Keratinocyte (primary cell): ENCODE measurements at regions not wholly inside any gene's neighbourhood (a gene's known extent, or its start where the extent isn't known, plus 50 kb on each side); places are given as distances from the start of the nearest gene placed in this dataset.

Experiments
- DNase-seq: peaks from one replicate; pipeline ENCODE4 v3.0.0-alpha.2; 2011; ENCODE audit warnings: low read depth, missing footprints, low spot score
- FAIRE-seq: peaks from 2 replicates; lab custom pipeline; 2011; peaks lifted over from hg19 to GRCh38; lab: Jason Lieb, UNC
- H2AFZ ChIP-seq: 2 replicates; pipeline ENCODE4 v1.6.0; 2012; ENCODE audit warnings: low read length, control low read depth, inconsistent platforms; ENCODE audit not compliant: control insufficient read depth
- H3K27ac ChIP-seq: 2 replicates; pipeline ENCODE4 v1.5.1; 2011; ENCODE audit warnings: low read length; ENCODE audit not compliant: control insufficient read depth, insufficient read depth
- H3K27me3 ChIP-seq: 3 replicates; pipeline ENCODE4 v1.6.0; 2011; ENCODE audit warnings: low read length; ENCODE audit not compliant: control insufficient read depth, insufficient read depth; ENCODE audit errors: extremely low read depth
- H3K36me3 ChIP-seq, 2 experiments: 2 replicates in 1 of 2; 3 replicates in 1 of 2; pipeline ENCODE4 v1.5.1; 2011; ENCODE audit warnings: low read length in 2 of 2, mild to moderate bottlenecking in 1 of 2; ENCODE audit not compliant: control insufficient read depth in 2 of 2, insufficient read depth in 2 of 2; ENCODE audit errors: extremely low read depth in 1 of 2
- H3K4me1 ChIP-seq: 3 replicates; pipeline ENCODE4 v1.5.1; 2011; ENCODE audit warnings: low read length; ENCODE audit not compliant: control insufficient read depth, insufficient read depth; ENCODE audit errors: extremely low read depth
- H3K4me2 ChIP-seq: 3 replicates; pipeline ENCODE4 v1.6.0; 2011; ENCODE audit warnings: low read depth, low read length; ENCODE audit not compliant: control insufficient read depth, insufficient read depth; ENCODE audit errors: extremely low read depth
- H3K4me3 ChIP-seq, 3 experiments: fragments of 200-600 bp in 1 of 3; sonication (generic) in 1 of 3; 2 replicates in 2 of 3; 3 replicates in 1 of 3; pipeline ENCODE4 v1.5.1; 2011 to 2016; ENCODE audit warnings: low read length in 3 of 3, mild to moderate bottlenecking in 3 of 3, control low read depth in 2 of 3, inconsistent platforms in 1 of 3, low read depth in 1 of 3, mixed read lengths in 1 of 3, mixed run types in 1 of 3, moderate library complexity in 1 of 3; ENCODE audit not compliant: control insufficient read depth in 2 of 3, insufficient read depth in 2 of 3; ENCODE audit errors: extremely low read depth in 1 of 3
- H3K79me2 ChIP-seq: 2 replicates; pipeline ENCODE4 v1.6.0; 2012; ENCODE audit warnings: low read length; ENCODE audit not compliant: control insufficient read depth, insufficient read depth
- H3K9ac ChIP-seq: 3 replicates; pipeline ENCODE4 v1.6.0; 2011; ENCODE audit warnings: low read length; ENCODE audit not compliant: control insufficient read depth, insufficient read depth; ENCODE audit errors: extremely low read depth
- H3K9me1 ChIP-seq: 3 replicates; pipeline ENCODE4 v1.6.0; 2011; ENCODE audit warnings: low read length; ENCODE audit not compliant: control insufficient read depth, insufficient read depth; ENCODE audit errors: extremely low read depth
- H3K9me3 ChIP-seq: 2 replicates; pipeline ENCODE4 v1.5.1; 2012; ENCODE audit warnings: low read depth, low read length; ENCODE audit not compliant: control insufficient read depth
- H4K20me1 ChIP-seq: 3 replicates; pipeline ENCODE4 v1.6.0; 2011; ENCODE audit warnings: low read length; ENCODE audit not compliant: control insufficient read depth, insufficient read depth; ENCODE audit errors: extremely low read depth
- EZH2 ChIP-seq: IDR thresholded peaks from one replicate; pipeline ENCODE4 v1.6.1; 2012; ENCODE audit warnings: inconsistent platforms, mild to moderate bottlenecking, low read length, moderate library complexity
- dilution Hi-C: fragments of 300-500 bp; cut with MboI; formaldehyde crosslinking; loops from one replicate; pipeline ENCODE4 v1.7.0; 2020; ENCODE audit warnings: low sequenced_read_pairs; ENCODE audit not compliant: extremely low pct_ligation_motif_present
- TF ChIP-seq, protein P1 (sequence below), 3 experiments: IDR thresholded peaks in 1 of 3; conservative IDR thresholded peaks in 1 of 3; optimal IDR thresholded peaks in 1 of 3; 2 replicates in 2 of 3; 3 replicates in 1 of 3; pipeline versions ENCODE3 to v1.5.1; 2011; ENCODE audit warnings: low read length in 3 of 3, mild to moderate bottlenecking in 3 of 3, moderate library complexity in 2 of 3, control low read depth in 1 of 3, inconsistent platforms in 1 of 3; ENCODE audit not compliant: insufficient read depth in 2 of 3; ENCODE audit errors: extremely low read depth in 1 of 3

DNA sequence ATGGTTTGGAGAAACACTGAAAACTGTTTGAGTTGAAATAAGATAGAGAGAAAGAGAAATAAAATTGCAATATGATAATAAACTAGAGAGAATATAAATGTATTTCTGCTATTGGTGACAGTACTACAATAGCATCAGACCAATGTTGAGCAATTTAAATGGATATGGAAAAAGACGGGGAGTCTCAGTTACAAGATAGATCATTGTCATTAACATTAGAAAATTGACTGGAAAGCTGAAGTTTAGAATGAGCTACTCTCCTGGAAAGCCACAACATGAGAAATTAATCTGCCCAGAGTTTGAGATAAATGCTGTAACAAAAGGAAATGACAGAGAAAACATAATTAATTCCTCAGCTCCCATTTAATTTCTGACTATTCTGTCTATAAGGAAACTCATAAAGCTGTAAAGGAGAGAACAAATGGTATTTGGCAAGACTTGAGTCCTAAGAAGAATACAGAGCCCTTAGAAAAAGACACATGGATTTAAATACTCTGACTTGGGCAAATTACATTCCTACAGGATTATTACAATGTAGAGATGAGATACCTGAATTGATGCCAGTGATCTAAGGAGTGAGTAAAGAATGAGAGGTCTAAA is 624.5 kb upstream of the CHD1 start:
- Histone ChIP-seq H3K27me3 (no peaks in the 10 kb centered on the region), H3K4me2 (no peak overlapping the region), H2AFZ (no peak overlapping the region), H3K79me2 (no peaks in the 10 kb centered on the region), H3K9me1 (no peaks in the 10 kb centered on the region), H3K4me1 (no peaks in the 10 kb centered on the region), H3K9ac (no peak overlapping the region), H3K9me3 (no peaks in the 10 kb centered on the region), H3K27ac (no peak overlapping the region), H4K20me1 (no peaks in the 10 kb centered on the region), H3K4me3 (no peak overlapping the region), H3K36me3 (no peaks in the 10 kb centered on the region)
- FAIRE-seq: no peak
- dilution Hi-C loops: no loop called here
- DNase-seq: no peak
- TF ChIP-seq, protein P1, sequence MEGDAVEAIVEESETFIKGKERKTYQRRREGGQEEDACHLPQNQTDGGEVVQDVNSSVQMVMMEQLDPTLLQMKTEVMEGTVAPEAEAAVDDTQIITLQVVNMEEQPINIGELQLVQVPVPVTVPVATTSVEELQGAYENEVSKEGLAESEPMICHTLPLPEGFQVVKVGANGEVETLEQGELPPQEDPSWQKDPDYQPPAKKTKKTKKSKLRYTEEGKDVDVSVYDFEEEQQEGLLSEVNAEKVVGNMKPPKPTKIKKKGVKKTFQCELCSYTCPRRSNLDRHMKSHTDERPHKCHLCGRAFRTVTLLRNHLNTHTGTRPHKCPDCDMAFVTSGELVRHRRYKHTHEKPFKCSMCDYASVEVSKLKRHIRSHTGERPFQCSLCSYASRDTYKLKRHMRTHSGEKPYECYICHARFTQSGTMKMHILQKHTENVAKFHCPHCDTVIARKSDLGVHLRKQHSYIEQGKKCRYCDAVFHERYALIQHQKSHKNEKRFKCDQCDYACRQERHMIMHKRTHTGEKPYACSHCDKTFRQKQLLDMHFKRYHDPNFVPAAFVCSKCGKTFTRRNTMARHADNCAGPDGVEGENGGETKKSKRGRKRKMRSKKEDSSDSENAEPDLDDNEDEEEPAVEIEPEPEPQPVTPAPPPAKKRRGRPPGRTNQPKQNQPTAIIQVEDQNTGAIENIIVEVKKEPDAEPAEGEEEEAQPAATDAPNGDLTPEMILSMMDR (optimal IDR thresholded peaks at IDR 0.05 in 1 of 3, IDR thresholded peaks at IDR 0.05 in 1 of 3, conservative IDR thresholded peaks at IDR 0.05 in 1 of 3; ENCODE audit: extremely low read depth in 1 of 3, insufficient read depth in 2 of 3, low read length in 3 of 3): no peak
- no peak for TF ChIP-seq EZH2

DNA sequence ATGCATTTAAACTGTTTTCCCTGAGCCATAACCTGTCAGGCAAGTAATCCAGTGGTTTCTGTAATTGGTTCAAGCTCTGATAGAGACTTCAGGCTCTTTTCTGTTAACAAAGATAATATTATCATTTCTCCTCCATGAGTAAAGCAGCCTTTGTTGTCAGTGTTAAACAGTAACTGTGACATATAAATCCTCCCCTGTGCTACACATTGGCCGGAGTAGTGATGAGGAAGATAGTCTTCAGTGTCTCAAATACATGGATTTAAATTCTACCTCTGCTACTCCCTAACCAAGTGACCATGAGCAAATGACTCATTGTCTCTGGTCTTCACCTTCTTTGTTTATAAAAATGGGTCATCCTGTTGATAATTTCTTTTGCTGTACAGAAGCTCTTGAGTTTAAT is 615.5 kb upstream of the CHD1 start:
- Histone ChIP-seq H2AFZ (no peak overlapping the region), H3K27ac (no peak overlapping the region), H3K9me3 (no peaks in the 10 kb centered on the region), H3K9ac (no peak overlapping the region), H3K79me2 (no peaks in the 10 kb centered on the region), H3K36me3 (no peaks in the 10 kb centered on the region), H3K27me3 (no peaks in the 10 kb centered on the region), H3K4me2 (no peak overlapping the region), H3K4me3 (no peak overlapping the region), H3K4me1 (no peaks in the 10 kb centered on the region), H4K20me1 (no peaks in the 10 kb centered on the region), H3K9me1 (no peaks in the 10 kb centered on the region)
- TF ChIP-seq EZH2: no peak
- TF ChIP-seq, protein P1 (optimal IDR thresholded peaks at IDR 0.05 in 1 of 3, IDR thresholded peaks at IDR 0.05 in 1 of 3, conservative IDR thresholded peaks at IDR 0.05 in 1 of 3; ENCODE audit: extremely low read depth in 1 of 3, insufficient read depth in 2 of 3, low read length in 3 of 3): no peak
- dilution Hi-C loops: no loop called here
- no peak for DNase-seq
- no peak for FAIRE-seq
